ENCODE measurements at regions not wholly inside any gene's neighbourhood (a gene's known extent, or its start where the extent isn't known, plus 50 kb on each side); places are given as distances from the start of the nearest gene placed in this dataset.

DNA sequence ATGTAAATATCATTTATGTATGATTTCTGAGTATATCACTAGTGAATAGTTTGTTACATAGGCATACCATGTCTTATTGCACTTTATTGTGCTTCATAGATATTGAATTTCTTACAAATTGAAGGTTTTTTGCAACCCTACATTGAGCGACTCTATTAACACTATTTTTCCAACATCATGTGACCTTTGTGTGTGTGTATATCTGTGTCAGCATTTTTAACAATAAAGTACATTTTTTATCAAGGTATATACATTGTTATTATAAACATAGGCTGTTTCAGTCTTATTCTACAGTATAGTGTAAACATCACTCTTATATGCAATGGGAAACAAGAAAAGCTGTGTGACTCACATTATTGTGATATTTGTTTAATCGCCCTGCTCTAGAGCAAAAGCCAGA, 1944.9 kb downstream of the TP53TG3F start:
- no peak overlapping the region for H3K4me3 ChIP-seq (ENCODE audit: low read depth, low read length)
- TF ChIP-seq, protein P1, sequence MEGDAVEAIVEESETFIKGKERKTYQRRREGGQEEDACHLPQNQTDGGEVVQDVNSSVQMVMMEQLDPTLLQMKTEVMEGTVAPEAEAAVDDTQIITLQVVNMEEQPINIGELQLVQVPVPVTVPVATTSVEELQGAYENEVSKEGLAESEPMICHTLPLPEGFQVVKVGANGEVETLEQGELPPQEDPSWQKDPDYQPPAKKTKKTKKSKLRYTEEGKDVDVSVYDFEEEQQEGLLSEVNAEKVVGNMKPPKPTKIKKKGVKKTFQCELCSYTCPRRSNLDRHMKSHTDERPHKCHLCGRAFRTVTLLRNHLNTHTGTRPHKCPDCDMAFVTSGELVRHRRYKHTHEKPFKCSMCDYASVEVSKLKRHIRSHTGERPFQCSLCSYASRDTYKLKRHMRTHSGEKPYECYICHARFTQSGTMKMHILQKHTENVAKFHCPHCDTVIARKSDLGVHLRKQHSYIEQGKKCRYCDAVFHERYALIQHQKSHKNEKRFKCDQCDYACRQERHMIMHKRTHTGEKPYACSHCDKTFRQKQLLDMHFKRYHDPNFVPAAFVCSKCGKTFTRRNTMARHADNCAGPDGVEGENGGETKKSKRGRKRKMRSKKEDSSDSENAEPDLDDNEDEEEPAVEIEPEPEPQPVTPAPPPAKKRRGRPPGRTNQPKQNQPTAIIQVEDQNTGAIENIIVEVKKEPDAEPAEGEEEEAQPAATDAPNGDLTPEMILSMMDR (IDR thresholded peaks at IDR 0.05; ENCODE audit: low read depth, low read length, missing control alignments), result no peak

DNA sequence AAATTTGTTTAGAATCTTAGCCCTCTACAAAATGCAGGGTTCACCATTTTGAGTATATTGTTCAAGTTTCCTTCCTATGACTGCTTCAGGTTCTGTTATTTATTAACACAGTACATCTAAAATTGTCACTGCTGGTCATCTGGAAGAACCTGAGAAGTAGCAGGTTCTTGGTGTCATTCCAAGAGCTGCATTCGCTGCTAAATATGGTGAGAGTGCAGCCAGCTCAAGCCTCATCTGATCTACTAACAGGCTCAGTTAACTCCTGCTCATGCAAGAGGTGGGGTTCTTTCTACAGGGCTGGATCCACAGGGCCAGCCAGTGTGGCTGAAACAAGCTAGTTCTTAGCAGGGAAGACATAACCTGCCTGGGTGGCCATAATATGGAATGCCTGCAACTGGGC, 1946.1 kb downstream of the TP53TG3F start:
- TF ChIP-seq, protein P1 (IDR thresholded peaks at IDR 0.05; ENCODE audit: low read depth, low read length, missing control alignments), result no peak
- no peak for DNase-seq (ENCODE audit: low read depth)

More for the DNA sequence above, 1944.9 kb downstream of the TP53TG3F start:
- no peak for DNase-seq (ENCODE audit: low read depth)

DNA sequence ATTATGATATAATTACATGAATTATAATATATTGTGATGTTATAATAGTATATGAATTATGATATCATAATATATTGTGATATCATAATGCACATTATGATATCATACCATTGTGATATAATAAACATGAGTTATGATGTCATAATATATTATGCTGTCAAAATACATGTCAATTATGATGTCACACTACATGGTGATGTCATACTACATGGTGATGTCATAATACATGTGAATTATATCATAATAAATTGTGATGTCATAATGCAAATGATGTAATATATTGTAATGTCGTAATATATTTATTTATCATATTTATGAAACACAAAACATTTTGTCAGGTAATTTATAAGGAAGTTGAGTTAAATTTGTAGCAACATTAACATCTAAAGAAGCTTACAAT, 1950.1 kb downstream of the TP53TG3F start:
- TF ChIP-seq, protein P1 (IDR thresholded peaks at IDR 0.05; ENCODE audit: low read depth, low read length, missing control alignments), result no peak

More for the DNA sequence above, 1946.1 kb downstream of the TP53TG3F start:
- no peak overlapping the region for H3K4me3 ChIP-seq (ENCODE audit: low read depth, low read length)

DNA sequence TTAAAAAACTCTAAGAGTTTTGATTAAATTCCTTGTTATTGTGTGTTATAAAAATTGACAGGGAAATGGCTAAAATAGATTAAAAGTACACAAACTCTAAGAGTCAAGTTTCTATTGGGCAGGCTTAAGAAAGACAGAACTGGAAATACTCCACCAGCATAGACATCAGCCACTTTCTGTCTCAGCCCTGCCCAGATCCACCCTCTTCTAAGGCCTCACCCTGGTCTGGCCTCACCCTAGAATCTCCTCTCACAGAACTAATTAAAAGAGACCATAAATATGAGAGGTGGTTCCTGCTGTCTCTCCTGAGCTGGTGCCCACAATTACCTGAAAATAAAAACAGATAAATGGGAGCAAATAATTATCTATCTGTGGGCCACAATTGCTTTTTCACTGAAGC, 1951.0 kb downstream of the TP53TG3F start:
- TF ChIP-seq, protein P1 (IDR thresholded peaks at IDR 0.05; ENCODE audit: low read depth, low read length, missing control alignments), result no peak
- H3K4me3 ChIP-seq (ENCODE audit: low read depth, low read length), result no peak overlapping the region

More for the DNA sequence above, 1950.1 kb downstream of the TP53TG3F start:
- no peak for DNase-seq (ENCODE audit: low read depth)
- H3K4me3 ChIP-seq (ENCODE audit: low read depth, low read length), result no peak overlapping the region

DNA sequence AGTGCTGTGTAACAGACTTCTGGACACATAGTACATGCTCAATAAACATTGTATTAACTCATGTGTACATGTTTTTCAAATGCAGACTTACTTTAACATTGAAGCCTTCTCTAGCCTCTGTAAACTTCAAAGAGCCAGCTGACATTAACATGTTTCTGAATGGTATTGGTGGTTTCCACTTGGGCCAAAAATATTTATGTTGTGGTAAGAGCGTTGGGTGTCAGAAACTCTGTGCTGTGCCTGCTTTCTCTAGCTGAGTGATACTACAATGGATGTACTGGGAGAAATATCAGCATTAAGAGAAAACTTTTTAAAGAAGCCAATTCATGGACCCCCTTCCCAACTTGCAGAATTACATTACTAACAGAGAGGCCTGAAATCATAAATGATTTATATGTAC, 1951.7 kb downstream of the TP53TG3F start:
- no peak overlapping the region for H3K4me3 ChIP-seq (ENCODE audit: low read depth, low read length)
- TF ChIP-seq, protein P1 (IDR thresholded peaks at IDR 0.05; ENCODE audit: low read depth, low read length, missing control alignments), result no peak
- DNase-seq (ENCODE audit: low read depth), result no peak

More for the DNA sequence above, 1951.0 kb downstream of the TP53TG3F start:
- DNase-seq (ENCODE audit: low read depth), result no peak

DNA sequence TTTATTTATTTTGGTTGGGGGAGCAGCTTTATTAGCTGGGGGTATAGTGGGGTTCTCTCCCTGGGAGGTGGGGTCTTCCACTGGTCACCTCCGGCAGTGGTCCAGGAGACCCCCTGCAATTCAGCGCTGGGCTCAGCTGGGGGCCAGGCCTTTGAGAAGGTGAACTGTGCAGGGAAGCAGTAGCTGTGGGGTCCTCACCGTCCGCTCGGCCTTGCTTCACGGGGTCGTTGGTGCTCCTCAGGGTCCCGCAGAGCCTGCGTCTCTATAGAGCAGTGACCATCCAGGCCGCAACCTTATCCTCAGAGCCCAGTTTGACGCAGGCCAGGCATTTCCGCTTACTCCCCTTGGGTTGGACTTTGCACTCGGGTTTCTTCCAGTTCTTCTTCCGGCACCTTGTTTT, 1954.7 kb downstream of the TP53TG3F start:
- TF ChIP-seq, protein P1 (IDR thresholded peaks at IDR 0.05; ENCODE audit: low read depth, low read length, missing control alignments), result no peak
- no peak overlapping the region for H3K4me3 ChIP-seq (ENCODE audit: low read depth, low read length)

DNA sequence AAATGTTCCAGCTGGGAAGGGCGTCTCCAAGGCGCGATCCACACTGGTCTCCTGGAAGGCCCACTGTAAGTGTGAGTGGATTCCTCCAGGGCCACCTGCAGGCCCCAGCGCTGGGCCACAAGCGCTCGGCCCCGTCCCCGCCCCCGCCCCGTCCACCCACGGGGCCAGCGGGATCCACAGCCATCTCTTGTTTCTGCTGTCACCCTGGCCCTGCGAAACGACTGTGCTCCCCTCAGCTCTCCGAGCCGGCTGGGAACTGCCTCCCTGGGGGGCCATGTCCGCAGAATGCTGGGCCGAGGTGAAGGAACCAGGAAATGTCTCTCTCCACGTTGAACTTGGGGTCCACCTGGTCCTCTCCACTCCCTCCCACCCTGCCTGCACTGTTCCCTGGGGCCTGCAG, 1955.2 kb downstream of the TP53TG3F start:
- no peak for DNase-seq (ENCODE audit: low read depth)
- TF ChIP-seq, protein P1 (IDR thresholded peaks at IDR 0.05; ENCODE audit: low read depth, low read length, missing control alignments), result no peak

More for the DNA sequence above, 1954.7 kb downstream of the TP53TG3F start:
- DNase-seq (ENCODE audit: low read depth), result no peak

More for the DNA sequence above, 1955.2 kb downstream of the TP53TG3F start:
- H3K4me3 ChIP-seq (ENCODE audit: low read depth, low read length), result no peak overlapping the region

Data from GM12864 (cell line).